Tibial nerve (tissue), 4 donors: ENCODE measurements at regions not wholly inside any gene's neighbourhood (a gene's known extent, or its start where the extent isn't known, plus 50 kb on each side); places are given as distances from the start of the nearest gene placed in this dataset.

Source experiments
- DNase-seq, 2 donors: peaks; one replicate each; pipeline ENCODE4 v3.0.0-alpha.2; 2019; ENCODE audit warnings: low spot score in 2 of 2
- H3K27ac ChIP-seq, 4 donors: fragments of 200-600 bp; sonication (generic) in 3 of 4; one replicate each; pipeline ENCODE4 v1.5.1; 2017 to 2019; ENCODE audit warnings: mild to moderate bottlenecking in 1 of 4
- H3K27me3 ChIP-seq, 2 donors: fragments of 200-600 bp; sonication (generic) in 1 of 2; one replicate each; pipeline versions ENCODE4 v1.5.1 to v1.6.0; 2017 to 2019
- H3K36me3 ChIP-seq, 3 donors: fragments of 200-600 bp; sonication (generic); one replicate each; pipeline ENCODE4 v1.5.1; 2018 to 2019
- H3K4me1 ChIP-seq, 4 donors: fragments of 200-600 bp; sonication (generic) in 3 of 4; one replicate each; pipeline ENCODE4 v1.5.1; 2017 to 2019
- H3K4me3 ChIP-seq, 4 donors: fragments of 200-600 bp; sonication (generic) in 3 of 4; one replicate each; pipeline ENCODE4 v1.5.1; 2017 to 2019; ENCODE audit warnings: mild to moderate bottlenecking in 1 of 4, moderate library complexity in 1 of 4
- H3K9me3 ChIP-seq, 4 donors: fragments of 200-600 bp; sonication (generic) in 3 of 4; one replicate each; pipeline ENCODE4 v1.5.1; 2017 to 2019
- EP300 ChIP-seq, 2 donors: sonication (generic); formaldehyde crosslinking; IDR thresholded peaks; one replicate each; pipeline ENCODE4 v1.6.1; 2017; ENCODE audit warnings: antibody characterized with exemption in 2 of 2, mild to moderate bottlenecking in 1 of 2
- POLR2A ChIP-seq, 2 donors: fragments of 450-650 bp; IDR thresholded peaks; one replicate each; pipeline ENCODE4 v1.6.1; 2017; ENCODE audit warnings: antibody characterized with exemption in 2 of 2, mild to moderate bottlenecking in 2 of 2, moderate library complexity in 2 of 2
- WGBS, 2 donors: methylation state at CpG; one replicate each; pipeline ENCODE4 v1.1.5; 2018; 5-methylcytosine and 5-hydroxymethylcytosine counted together
- TF ChIP-seq, protein P1 (sequence below), 5 experiments: fragments of 200-600 bp in 3 of 5; fragments of 450-650 bp in 2 of 5; sonication (generic) in 3 of 5; IDR thresholded peaks; one replicate each; pipeline ENCODE4 v1.5.1; 2016 to 2019; ENCODE audit warnings: antibody characterized with exemption in 5 of 5, mild to moderate bottlenecking in 3 of 5, moderate library complexity in 2 of 5

DNA sequence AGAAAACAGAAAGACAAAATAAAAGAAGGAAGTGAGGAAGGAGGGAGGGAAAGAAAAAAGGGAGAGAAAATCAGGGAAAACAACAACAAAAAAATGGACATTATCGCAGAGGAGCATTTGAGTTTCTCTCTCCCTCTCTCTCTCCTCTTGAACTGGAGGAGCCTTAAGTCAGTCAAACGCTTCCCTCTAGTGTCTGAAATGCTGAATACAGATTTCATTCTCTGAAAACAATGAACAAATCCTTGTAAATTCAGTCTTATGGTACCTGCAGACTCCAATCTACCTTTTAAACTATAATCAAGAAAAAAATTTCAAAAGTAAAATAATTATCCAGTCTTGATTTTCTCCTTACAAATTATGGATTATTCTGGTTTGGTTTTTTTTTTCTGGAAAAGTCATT, 89.2 kb upstream of the PFKP start:
- Histone ChIP-seq H3K4me1 (no peaks in the 10 kb centered on the region), H3K4me3 (no peak overlapping the region), H3K36me3 (no peaks in the 10 kb centered on the region), H3K27ac (no peak overlapping the region), H3K27me3 (no peaks in the 10 kb centered on the region), H3K9me3 (no peaks in the 10 kb centered on the region)
- TF ChIP-seq, protein P1, sequence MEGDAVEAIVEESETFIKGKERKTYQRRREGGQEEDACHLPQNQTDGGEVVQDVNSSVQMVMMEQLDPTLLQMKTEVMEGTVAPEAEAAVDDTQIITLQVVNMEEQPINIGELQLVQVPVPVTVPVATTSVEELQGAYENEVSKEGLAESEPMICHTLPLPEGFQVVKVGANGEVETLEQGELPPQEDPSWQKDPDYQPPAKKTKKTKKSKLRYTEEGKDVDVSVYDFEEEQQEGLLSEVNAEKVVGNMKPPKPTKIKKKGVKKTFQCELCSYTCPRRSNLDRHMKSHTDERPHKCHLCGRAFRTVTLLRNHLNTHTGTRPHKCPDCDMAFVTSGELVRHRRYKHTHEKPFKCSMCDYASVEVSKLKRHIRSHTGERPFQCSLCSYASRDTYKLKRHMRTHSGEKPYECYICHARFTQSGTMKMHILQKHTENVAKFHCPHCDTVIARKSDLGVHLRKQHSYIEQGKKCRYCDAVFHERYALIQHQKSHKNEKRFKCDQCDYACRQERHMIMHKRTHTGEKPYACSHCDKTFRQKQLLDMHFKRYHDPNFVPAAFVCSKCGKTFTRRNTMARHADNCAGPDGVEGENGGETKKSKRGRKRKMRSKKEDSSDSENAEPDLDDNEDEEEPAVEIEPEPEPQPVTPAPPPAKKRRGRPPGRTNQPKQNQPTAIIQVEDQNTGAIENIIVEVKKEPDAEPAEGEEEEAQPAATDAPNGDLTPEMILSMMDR (IDR thresholded peaks at IDR 0.05): peak in 4 of 5 experiments; percentile 28 to 55 (median 40)
- no peak for TF ChIP-seq EP300 (IDR thresholded peaks at IDR 0.05)
- no peak for DNase-seq
- WGBS, 2 donors: 9 to 14% methylated on average over 2 of the region's 2 CpGs

- no peaks in the 10 kb centered on the region for H3K36me3 ChIP-seq
- 87 to 92% methylated on average over 12 of the region's 12 CpGs for WGBS, 2 donors
Measured at GRCh38 chr10:2974503-2975207, 92.7 kb upstream of the PFKP start.

GRCh38 chr10:2974083-2974482, 93.3 kb upstream of the PFKP start:
- no peak for DNase-seq
- Histone ChIP-seq H3K4me3 (no peak overlapping the region), H3K27ac (no peak overlapping the region), H3K9me3 (no peaks in the 10 kb centered on the region), H3K36me3 (no peaks in the 10 kb centered on the region), H3K27me3 (no peaks in the 10 kb centered on the region), H3K4me1 (no peaks in the 10 kb centered on the region)
- WGBS, 2 donors: 83 to 84% methylated on average over 3 of the region's 3 CpGs
- TF ChIP-seq POLR2A (IDR thresholded peaks at IDR 0.05) (no peak), EP300 (IDR thresholded peaks at IDR 0.05) (no peak)
- TF ChIP-seq, protein P1 (IDR thresholded peaks at IDR 0.05): no peak

More at GRCh38 chr10:2974503-2975207, 92.7 kb upstream of the PFKP start:
- H3K27me3 ChIP-seq: no peaks in the 10 kb centered on the region
- no peak for DNase-seq
- no peak overlapping the region for H3K27ac ChIP-seq
- H3K4me3 ChIP-seq: no peak overlapping the region
- no peaks in the 10 kb centered on the region for H3K4me1 ChIP-seq
- no peaks in the 10 kb centered on the region for H3K9me3 ChIP-seq
- TF ChIP-seq, protein P1 (IDR thresholded peaks at IDR 0.05): no peak
- TF ChIP-seq POLR2A (IDR thresholded peaks at IDR 0.05): no peak
- TF ChIP-seq EP300 (IDR thresholded peaks at IDR 0.05): no peak

DNA sequence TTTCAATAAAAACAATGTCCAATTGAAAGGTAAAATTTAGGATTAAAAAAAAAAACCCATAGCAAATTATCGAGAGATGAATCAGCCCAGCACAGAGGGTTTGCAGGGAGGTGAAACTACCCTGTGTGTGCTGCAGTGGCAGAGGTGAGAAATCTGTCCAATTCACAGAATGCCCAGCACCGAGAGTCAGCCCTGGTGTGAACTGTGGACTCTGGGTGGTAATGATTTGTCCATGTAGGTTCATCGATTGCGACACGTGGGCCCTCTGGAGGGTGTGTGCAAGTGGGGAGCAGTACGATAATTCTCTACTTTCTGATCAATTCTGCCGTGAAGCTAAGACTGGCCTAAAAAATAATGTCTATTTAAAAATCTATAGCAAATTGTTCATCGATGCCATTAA, 94.5 kb upstream of the PFKP start:
- Histone ChIP-seq H3K36me3 (no peaks in the 10 kb centered on the region), H3K4me1 (no peaks in the 10 kb centered on the region), H3K27me3 (no peaks in the 10 kb centered on the region), H3K27ac (no peak overlapping the region), H3K9me3 (no peaks in the 10 kb centered on the region), H3K4me3 (no peak overlapping the region)
- DNase-seq: no peak
- TF ChIP-seq, protein P1 (IDR thresholded peaks at IDR 0.05): no peak
- TF ChIP-seq POLR2A (IDR thresholded peaks at IDR 0.05) (no peak), EP300 (IDR thresholded peaks at IDR 0.05) (no peak)
- WGBS, 2 donors: 89 to 94% methylated on average over 8 of the region's 8 CpGs

GRCh38 chr10:2972216-2972615, 95.1 kb upstream of the PFKP start:
- TF ChIP-seq EP300 (IDR thresholded peaks at IDR 0.05) (no peak), POLR2A (IDR thresholded peaks at IDR 0.05) (no peak)
- TF ChIP-seq, protein P1 (IDR thresholded peaks at IDR 0.05): no peak
- no peak for DNase-seq

More at GRCh38 chr10:2972216-2972615, 95.1 kb upstream of the PFKP start:
- H3K27ac ChIP-seq: no peak overlapping the region
- no peaks in the 10 kb centered on the region for H3K27me3 ChIP-seq
- no peak overlapping the region for H3K4me3 ChIP-seq
- no peaks in the 10 kb centered on the region for H3K4me1 ChIP-seq
- H3K36me3 ChIP-seq: no peaks in the 10 kb centered on the region
- no peaks in the 10 kb centered on the region for H3K9me3 ChIP-seq
- 46 to 53% methylated on average over 7 of the region's 7 CpGs for WGBS, 2 donors
